IMR-90 (cell line): ENCODE measurements at regions not wholly inside any gene's neighbourhood (a gene's known extent, or its start where the extent isn't known, plus 50 kb on each side); places are given as distances from the start of the nearest gene placed in this dataset.

ENCODE experiments used
- ATAC-seq: fragments of 200-7000 bp; cut with Tn5 transposase; 2 replicates; pipeline ENCODE4 v1.9.1; 2020; ENCODE audit warnings: low read depth, mild to moderate bottlenecking, moderate library complexity
- BruUV-seq: library from RNA; stranded (reverse); fragments of 400-500 nt; replicated peaks from 2 replicates; lab custom pipeline; 2021; lab: Mats Ljungman, UMichigan
- CTCF ChIA-PET: fragments of 300-600 bp; formaldehyde crosslinking; extraction: SDS; loops from one replicate; lab custom pipeline; 2021; ENCODE audit warnings: antibody characterized with exemption; lab: Yijun Ruan, JAX
- POLR2A ChIA-PET: fragments of 300-600 bp; sonication (Branson Sonifier 250); formaldehyde crosslinking; loops from one replicate; lab custom pipeline; 2022; ENCODE audit warnings: antibody characterized with exemption; ENCODE audit not compliant: unreplicated experiment; lab: Charles Lee
- DNase-seq: peaks from one replicate; pipeline ENCODE4 v3.0.0; 2013
- H2AFZ ChIP-seq: replicated peaks from 2 replicates; pipeline ENCODE3; 2013; ENCODE audit warnings: low read length, mild to moderate bottlenecking; ENCODE audit not compliant: poor library complexity
- H2AK5ac ChIP-seq: 2 replicates; pipeline ENCODE4 v1.6.1; 2013; ENCODE audit warnings: low read depth, low read length, inconsistent platforms
- H2AK9ac ChIP-seq: replicated peaks from 2 replicates; pipeline ENCODE3; 2013; ENCODE audit warnings: mild to moderate bottlenecking, low read depth, low read length, moderate library complexity; ENCODE audit not compliant: poor library complexity
- H2BK120ac ChIP-seq: 2 replicates; pipeline ENCODE4 v1.6.1; 2013; ENCODE audit warnings: low read depth, low read length, inconsistent platforms
- H2BK15ac ChIP-seq: 3 replicates; pipeline ENCODE4 v1.6.1; 2013; ENCODE audit warnings: low read depth, low read length, inconsistent platforms
- H2BK20ac ChIP-seq: 2 replicates; pipeline ENCODE4 v1.6.1; 2013; ENCODE audit warnings: low read depth, mild to moderate bottlenecking, inconsistent platforms, low read length, moderate library complexity
- H2BK5ac ChIP-seq: 2 replicates; pipeline ENCODE4 v1.6.1; 2013; ENCODE audit warnings: mild to moderate bottlenecking, low read depth, low read length, inconsistent platforms; ENCODE audit not compliant: poor library complexity, severe bottlenecking
- H3K14ac ChIP-seq: replicated peaks from 2 replicates; pipeline ENCODE4 v1.6.1; 2013; ENCODE audit warnings: low read depth, low read length, inconsistent platforms
- H3K18ac ChIP-seq: 2 replicates; pipeline ENCODE4 v1.6.1; 2013; ENCODE audit warnings: low read depth, low read length, control low read depth
- H3K23ac ChIP-seq: 2 replicates; pipeline ENCODE4 v1.6.1; 2013; ENCODE audit warnings: low read depth, low read length, inconsistent platforms
- H3K27ac ChIP-seq: 2 replicates; pipeline ENCODE4 v1.5.1; 2013; ENCODE audit warnings: mild to moderate bottlenecking, control low read depth, low read length; ENCODE audit not compliant: insufficient read depth
- H3K27me3 ChIP-seq: 2 replicates; pipeline ENCODE4 v1.6.1; 2013; ENCODE audit warnings: low read length; ENCODE audit not compliant: control insufficient read depth, insufficient read depth
- H3K36me3 ChIP-seq: 2 replicates; pipeline ENCODE4 v1.6.1; 2013; ENCODE audit warnings: low read length, mixed read lengths; ENCODE audit not compliant: control insufficient read depth, insufficient read depth
- H3K4ac ChIP-seq: 2 replicates; pipeline ENCODE4 v1.6.1; 2013; ENCODE audit warnings: low read depth, low read length, inconsistent platforms
- H3K4me1 ChIP-seq: 2 replicates; pipeline ENCODE4 v1.6.1; 2013; ENCODE audit warnings: low read length, mixed read lengths; ENCODE audit not compliant: control insufficient read depth, insufficient read depth
- H3K4me2 ChIP-seq: 2 replicates; pipeline ENCODE4 v1.6.1; 2013; ENCODE audit warnings: low read depth, mild to moderate bottlenecking, control low read depth, low read length, moderate library complexity
- H3K4me3 ChIP-seq: 2 replicates; pipeline ENCODE4 v1.5.1; 2013; ENCODE audit warnings: low read depth, mild to moderate bottlenecking, control low read depth, low read length, moderate library complexity; ENCODE audit not compliant: insufficient read depth
- H3K56ac ChIP-seq: 2 replicates; pipeline ENCODE4 v1.6.1; 2013; ENCODE audit warnings: low read length, inconsistent platforms; ENCODE audit not compliant: insufficient read depth; ENCODE audit errors: extremely low read depth
- H3K79me1 ChIP-seq, 2 experiments: 2 replicates each; pipeline ENCODE4 v1.6.1; 2013; ENCODE audit warnings: low read length in 2 of 2, inconsistent platforms in 1 of 2, low read depth in 1 of 2
- H3K9ac ChIP-seq: 2 replicates; pipeline ENCODE4 v1.6.1; 2013; ENCODE audit warnings: low read depth, low read length, control low read depth
- H3K9me1 ChIP-seq: 2 replicates; pipeline ENCODE4 v1.6.1; 2013; ENCODE audit warnings: low read length, inconsistent platforms; ENCODE audit not compliant: insufficient read depth
- H3K9me3 ChIP-seq: 2 replicates; pipeline ENCODE4 v1.6.1; 2013; ENCODE audit warnings: low read length; ENCODE audit not compliant: control insufficient read depth, insufficient read depth
- H4K20me1 ChIP-seq: 2 replicates; pipeline ENCODE4 v1.6.1; 2013; ENCODE audit warnings: low read length, inconsistent platforms; ENCODE audit not compliant: insufficient read depth
- H4K5ac ChIP-seq: 2 replicates; pipeline ENCODE4 v1.6.1; 2013; ENCODE audit warnings: mild to moderate bottlenecking, low read depth, low read length, control low read depth
- H4K8ac ChIP-seq, 2 experiments: 2 replicates each; pipeline ENCODE4 v1.6.1; 2013; ENCODE audit warnings: low read depth in 2 of 2, low read length in 2 of 2, control low read depth in 1 of 2, inconsistent platforms in 1 of 2
- H4K91ac ChIP-seq: 2 replicates; pipeline ENCODE4 v1.6.1; 2013; ENCODE audit warnings: low read depth, low read length, inconsistent platforms; ENCODE audit not compliant: insufficient read depth
- BHLHE40 ChIP-seq: fragments of 150-350 bp; IDR thresholded peaks from 2 replicates; pipeline ENCODE4 v1.6.1; 2016; ENCODE audit warnings: mild to moderate bottlenecking, low read depth, low read length
- FOS ChIP-seq: fragments of 150-350 bp; IDR thresholded peaks from 2 replicates; pipeline ENCODE4 v1.6.1; 2016; ENCODE audit warnings: low read depth, low read length
- MAZ ChIP-seq: IDR thresholded peaks from 2 replicates; pipeline ENCODE4 v1.6.1; 2012; ENCODE audit warnings: low read depth, mild to moderate bottlenecking, low read length, improper control_type of control experiment, moderate library complexity, borderline replicate concordance
- POLR2A ChIP-seq: IDR thresholded peaks from 2 replicates; pipeline ENCODE4 v1.6.1; 2012; ENCODE audit warnings: mild to moderate bottlenecking, low read depth, low read length
- RAD21 ChIP-seq: IDR thresholded peaks from 2 replicates; pipeline ENCODE4 v1.6.1; 2012; ENCODE audit warnings: low read length, improper control_type of control experiment
- RFX5 ChIP-seq: IDR thresholded peaks from 2 replicates; pipeline ENCODE4 v1.8.0; 2012; ENCODE audit warnings: low read depth, mild to moderate bottlenecking, low read length, moderate library complexity
- WGBS, 2 experiments: methylation state at CpG; one replicate each; pipeline versions ENCODE4 v1.1.5 to v1.1.7; 2013; ENCODE audit warnings: missing lambda C conversion rate in 2 of 2; ENCODE audit not compliant: insufficient read length in 1 of 2; ENCODE audit errors: extremely low coverage in 2 of 2; 5-methylcytosine and 5-hydroxymethylcytosine counted together
- dilution Hi-C: fragments of 300-500 bp; cut with HindIII; formaldehyde crosslinking; loops from one replicate; pipeline ENCODE4 v1.14.3; 2018; ENCODE audit warnings: low sequenced_read_pairs; ENCODE audit not compliant: unreplicated experiment
- in situ Hi-C: fragments of 300-500 bp; cut with MboI; formaldehyde crosslinking; loops from 3 replicates; pipeline ENCODE4 v1.14.3; 2019; ENCODE audit warnings: low sequenced_read_pairs, inconsistent platforms, mixed read lengths
- intact Hi-C: fragments of 100-400 bp; cut with micrococcal nuclease; formaldehyde crosslinking; loops from 2 replicates; pipeline ENCODE4 v1.10.0; 2022
- TF ChIP-seq, protein P1 (sequence below): fragments of 150-350 bp; IDR thresholded peaks from 2 replicates; pipeline ENCODE4 v1.6.1; 2017; ENCODE audit warnings: mild to moderate bottlenecking, antibody characterized with exemption, low read length, low read depth

DNA sequence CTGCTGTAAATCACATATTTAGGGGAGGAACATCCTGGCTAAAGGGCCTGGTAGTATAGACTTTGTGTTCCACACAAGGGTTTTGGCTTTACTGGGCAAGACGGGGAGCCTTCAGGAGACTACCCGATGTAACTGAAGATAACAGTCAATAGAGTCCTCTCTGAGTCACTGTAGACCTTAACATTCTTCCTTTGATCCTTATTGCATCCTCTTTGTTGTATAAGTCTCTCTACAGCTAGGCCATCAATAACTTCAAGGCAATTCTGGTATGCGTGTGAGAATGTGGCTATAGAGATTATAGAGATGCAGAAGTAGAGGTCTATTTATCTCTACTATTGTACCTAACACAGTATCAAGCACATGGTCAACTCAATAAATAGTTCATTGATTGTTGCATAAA is 67.3 kb upstream of the STK32A start:
- no CpG with 5 or more reads among the region's 3 CpGs for WGBS, 2 experiments
- H2AFZ ChIP-seq = no peak overlapping the region
- no peak for ATAC-seq
- H2AK9ac ChIP-seq = no peak overlapping the region
- no peaks in the 10 kb centered on the region for H3K36me3 ChIP-seq
- H3K27ac ChIP-seq = no peak overlapping the region
- H2AK5ac ChIP-seq = no peak overlapping the region
- intact Hi-C loops (no loop called here), dilution Hi-C loops (no loop called here), in situ Hi-C loops (no loop called here)
- H3K56ac ChIP-seq = no peak overlapping the region
- H3K4me2 ChIP-seq = no peak overlapping the region
- CTCF ChIA-PET = no interaction called here
- no peak overlapping the region for H3K4ac ChIP-seq
- no peak overlapping the region for H4K8ac ChIP-seq
- no peaks in the 10 kb centered on the region for H3K9me1 ChIP-seq
- no peaks in the 10 kb centered on the region for H3K79me1 ChIP-seq
- H3K4me3 ChIP-seq = no peak overlapping the region
- TF ChIP-seq FOS (no peak), BHLHE40 (no peak), RFX5 (no peak), MAZ (no peak), RAD21 (no peak), POLR2A (no peak)
- TF ChIP-seq, protein P1, sequence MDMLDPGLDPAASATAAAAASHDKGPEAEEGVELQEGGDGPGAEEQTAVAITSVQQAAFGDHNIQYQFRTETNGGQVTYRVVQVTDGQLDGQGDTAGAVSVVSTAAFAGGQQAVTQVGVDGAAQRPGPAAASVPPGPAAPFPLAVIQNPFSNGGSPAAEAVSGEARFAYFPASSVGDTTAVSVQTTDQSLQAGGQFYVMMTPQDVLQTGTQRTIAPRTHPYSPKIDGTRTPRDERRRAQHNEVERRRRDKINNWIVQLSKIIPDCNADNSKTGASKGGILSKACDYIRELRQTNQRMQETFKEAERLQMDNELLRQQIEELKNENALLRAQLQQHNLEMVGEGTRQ = no peak
- no peak overlapping the region for H3K23ac ChIP-seq
- H4K5ac ChIP-seq = no peak overlapping the region
- H2BK20ac ChIP-seq = no peak overlapping the region
- H3K18ac ChIP-seq = no peak overlapping the region
- no TSS peak for BruUV-seq
- H3K4me1 ChIP-seq = no peaks in the 10 kb centered on the region
- no peaks in the 10 kb centered on the region for H4K20me1 ChIP-seq
- no peak overlapping the region for H2BK15ac ChIP-seq
- no peaks in the 10 kb centered on the region for H3K27me3 ChIP-seq
- H3K9ac ChIP-seq = no peak overlapping the region
- H3K9me3 ChIP-seq = no peaks in the 10 kb centered on the region
- no peak overlapping the region for H2BK120ac ChIP-seq
- no peak overlapping the region for H3K14ac ChIP-seq
- DNase-seq = no peak
- no peak overlapping the region for H2BK5ac ChIP-seq
- H4K91ac ChIP-seq = no peak overlapping the region
- POLR2A ChIA-PET = no interaction called here
